ENCODE measurements at regions not wholly inside any gene's neighbourhood (a gene's known extent, or its start where the extent isn't known, plus 50 kb on each side); places are given as distances from the start of the nearest gene placed in this dataset.

DNA sequence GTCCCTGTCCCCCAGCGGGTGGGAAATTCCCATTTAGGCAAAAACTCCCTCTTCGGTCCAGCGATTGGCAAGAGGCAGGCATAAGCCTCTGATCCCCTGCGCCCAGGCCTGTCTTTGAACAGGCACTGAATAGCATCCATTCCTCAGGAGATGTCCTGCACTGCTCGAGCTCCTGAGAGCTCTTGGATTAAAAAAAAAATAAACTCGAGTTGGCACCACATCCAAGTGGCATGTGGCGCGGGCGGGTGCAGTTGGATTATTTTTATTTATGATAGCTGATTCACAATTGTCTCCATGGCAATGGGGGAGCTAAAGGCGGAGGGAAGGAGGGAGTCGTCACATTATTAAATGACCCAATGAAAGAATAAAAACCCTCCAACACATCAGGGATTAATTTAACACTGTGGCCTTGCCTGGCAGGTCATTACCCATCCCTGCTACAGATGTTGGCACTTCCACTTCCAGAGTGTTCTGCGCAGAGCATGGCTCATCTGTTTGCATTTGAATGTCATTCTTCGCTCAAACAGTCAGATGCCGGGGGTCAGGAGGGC is 207.2 kb downstream of the AACS start:
- no peak overlapping the region for H3K4me3 ChIP-seq

DNA sequence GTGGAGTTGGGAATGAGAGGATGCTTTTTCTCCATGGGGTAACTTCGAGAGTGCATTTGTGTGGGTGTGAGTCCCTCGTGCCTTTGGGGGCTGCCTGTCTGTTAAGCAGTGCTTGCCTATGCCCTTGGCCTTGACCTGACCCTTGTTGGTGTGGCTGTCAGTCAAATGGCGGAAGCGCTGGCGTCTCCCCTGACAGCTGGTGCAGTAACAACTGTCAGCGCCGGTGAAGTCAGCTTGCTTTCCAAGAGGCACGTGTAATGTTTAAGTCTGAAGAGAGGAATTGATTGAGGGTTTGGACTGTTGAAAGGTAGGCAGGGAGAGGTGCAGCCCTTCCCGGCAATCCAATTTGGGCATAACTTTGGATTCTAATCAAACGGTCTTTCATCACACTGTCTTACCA is 211.3 kb downstream of the AACS start:
- 54% methylated on average over 7 of the region's 10 CpGs for WGBS

More for the DNA sequence above, 207.2 kb downstream of the AACS start:
- intact Hi-C loops (cut with DNase I) = no loop called here
- DNase-seq (ENCODE audit: extremely low spot score) = no peak
- H3K36me3 ChIP-seq = no peaks in the 10 kb centered on the region
- no peaks in the 10 kb centered on the region for H3K9me3 ChIP-seq
- H3K27ac ChIP-seq (replicated peaks in 1 of 4) = no peak overlapping the region
- TF ChIP-seq, protein P1, sequence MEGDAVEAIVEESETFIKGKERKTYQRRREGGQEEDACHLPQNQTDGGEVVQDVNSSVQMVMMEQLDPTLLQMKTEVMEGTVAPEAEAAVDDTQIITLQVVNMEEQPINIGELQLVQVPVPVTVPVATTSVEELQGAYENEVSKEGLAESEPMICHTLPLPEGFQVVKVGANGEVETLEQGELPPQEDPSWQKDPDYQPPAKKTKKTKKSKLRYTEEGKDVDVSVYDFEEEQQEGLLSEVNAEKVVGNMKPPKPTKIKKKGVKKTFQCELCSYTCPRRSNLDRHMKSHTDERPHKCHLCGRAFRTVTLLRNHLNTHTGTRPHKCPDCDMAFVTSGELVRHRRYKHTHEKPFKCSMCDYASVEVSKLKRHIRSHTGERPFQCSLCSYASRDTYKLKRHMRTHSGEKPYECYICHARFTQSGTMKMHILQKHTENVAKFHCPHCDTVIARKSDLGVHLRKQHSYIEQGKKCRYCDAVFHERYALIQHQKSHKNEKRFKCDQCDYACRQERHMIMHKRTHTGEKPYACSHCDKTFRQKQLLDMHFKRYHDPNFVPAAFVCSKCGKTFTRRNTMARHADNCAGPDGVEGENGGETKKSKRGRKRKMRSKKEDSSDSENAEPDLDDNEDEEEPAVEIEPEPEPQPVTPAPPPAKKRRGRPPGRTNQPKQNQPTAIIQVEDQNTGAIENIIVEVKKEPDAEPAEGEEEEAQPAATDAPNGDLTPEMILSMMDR (IDR thresholded peaks at IDR 0.05) = no peak
- no peak for TF ChIP-seq POLR2AphosphoS5 (IDR thresholded peaks at IDR 0.05)
- no peak for TF ChIP-seq POLR2A (IDR thresholded peaks at IDR 0.05; ENCODE audit: low read depth)
- TF ChIP-seq EP300 (IDR thresholded peaks at IDR 0.05) = no peak
- peaks cover 0 to 20% (median 0%) of the 10 kb centered on the region in 4 donors for H3K27me3 ChIP-seq
- WGBS = 84% methylated on average over 14 of the region's 14 CpGs
- H3K4me1 ChIP-seq = no peaks in the 10 kb centered on the region

DNA sequence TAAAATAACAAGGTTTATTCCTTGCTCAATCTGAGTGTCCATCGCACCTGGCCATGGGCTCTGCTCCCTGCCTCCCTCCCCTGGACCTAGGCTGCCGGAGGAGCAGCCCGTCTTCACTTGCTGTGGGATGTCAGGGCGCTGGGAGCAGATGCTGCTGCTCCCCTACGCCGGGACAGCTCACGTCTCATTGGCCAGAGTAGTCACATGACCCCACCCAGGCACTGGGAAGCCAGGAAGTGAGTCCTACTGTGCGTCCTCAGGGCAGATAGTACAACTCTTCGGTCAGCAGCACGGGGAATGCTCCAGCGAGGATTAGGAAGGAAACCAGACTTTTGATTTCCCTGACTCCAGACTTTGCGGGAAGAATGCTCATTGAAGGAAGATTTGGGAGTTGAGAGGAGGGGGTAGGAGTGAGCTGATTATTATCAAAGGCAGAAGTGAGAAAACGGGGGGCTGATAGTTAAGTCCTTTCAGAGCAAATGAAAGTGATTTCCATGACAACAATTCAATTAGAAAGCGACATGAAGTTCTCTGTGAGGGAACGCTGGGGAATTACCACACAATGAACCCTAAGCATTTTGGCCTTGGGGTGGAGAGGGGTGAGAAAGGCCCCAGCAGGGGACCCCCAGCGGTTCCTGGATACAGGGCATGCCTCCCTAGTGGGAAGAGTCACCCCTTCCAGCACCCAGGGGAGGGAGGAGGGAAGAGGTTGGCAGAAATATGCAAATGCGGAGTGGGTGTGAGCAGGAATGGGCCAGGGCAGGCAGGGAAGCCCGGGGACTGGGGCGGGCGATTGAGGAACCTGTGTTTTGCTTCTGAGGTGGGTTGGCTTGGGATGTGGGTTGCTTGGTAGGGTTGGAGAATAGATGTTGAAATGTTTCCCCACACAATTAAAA is 215.5 kb downstream of the AACS start:
- Histone ChIP-seq H3K27me3 (peaks cover 0 to 47% (median 0%) of the 10 kb centered on the region in 4 donors), H3K27ac (replicated peaks in 1 of 4) (no peak overlapping the region), H3K9me3 (no peaks in the 10 kb centered on the region), H3K4me1 (no peaks in the 10 kb centered on the region), H3K36me3 (no peaks in the 10 kb centered on the region), H3K4me3 (no peak overlapping the region)
- WGBS = 27% methylated on average over 19 of the region's 20 CpGs
- intact Hi-C loops (cut with DNase I) = no loop called here
- no peak for DNase-seq (ENCODE audit: extremely low spot score)
- TF ChIP-seq, protein P1 (IDR thresholded peaks at IDR 0.05) = no peak
- no peak for TF ChIP-seq POLR2A (IDR thresholded peaks at IDR 0.05; ENCODE audit: low read depth)
- no peak for TF ChIP-seq EP300 (IDR thresholded peaks at IDR 0.05)
- no peak for TF ChIP-seq POLR2AphosphoS5 (IDR thresholded peaks at IDR 0.05)

More for the DNA sequence above, 211.3 kb downstream of the AACS start:
- no peak for DNase-seq (ENCODE audit: extremely low spot score)
- no peaks in the 10 kb centered on the region for H3K4me1 ChIP-seq
- H3K36me3 ChIP-seq = no peaks in the 10 kb centered on the region
- no peak overlapping the region for H3K4me3 ChIP-seq
- H3K27ac ChIP-seq (replicated peaks in 1 of 4) = no peak overlapping the region
- H3K9me3 ChIP-seq = no peaks in the 10 kb centered on the region
- TF ChIP-seq, protein P1 (IDR thresholded peaks at IDR 0.05) = no peak
- TF ChIP-seq POLR2A (IDR thresholded peaks at IDR 0.05; ENCODE audit: low read depth) (no peak), POLR2AphosphoS5 (IDR thresholded peaks at IDR 0.05) (no peak), EP300 (IDR thresholded peaks at IDR 0.05) (no peak)
- intact Hi-C loops (cut with DNase I) = no loop called here
- peaks cover 0 to 39% (median 0%) of the 10 kb centered on the region in 4 donors for H3K27me3 ChIP-seq

DNA sequence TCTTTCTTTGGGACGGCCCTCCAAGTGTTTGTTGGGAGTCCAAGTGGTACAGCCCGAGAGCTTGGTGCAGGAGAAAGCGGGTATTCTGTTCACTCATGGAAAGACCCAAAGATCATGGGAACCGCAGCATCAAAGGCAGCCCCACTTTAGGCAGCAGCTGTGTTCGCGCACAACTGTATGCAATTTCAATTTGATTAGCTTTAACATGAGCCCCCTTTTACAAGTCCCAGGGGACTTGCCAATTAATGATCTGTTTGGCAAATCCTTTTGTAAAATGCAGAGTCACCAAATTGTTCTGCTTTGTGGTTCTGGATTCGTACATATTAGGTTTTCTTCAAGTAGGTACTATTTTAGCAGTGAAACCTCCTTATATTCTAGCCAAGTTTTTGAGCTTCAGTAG is 217.7 kb downstream of the AACS start:
- intact Hi-C loops (cut with DNase I) = no loop called here

More for the DNA sequence above, 217.7 kb downstream of the AACS start:
- WGBS = 90% methylated on average over 7 of the region's 7 CpGs
- DNase-seq (ENCODE audit: extremely low spot score) = no peak
- no peaks in the 10 kb centered on the region for H3K4me1 ChIP-seq
- H3K36me3 ChIP-seq = no peaks in the 10 kb centered on the region
- H3K9me3 ChIP-seq = no peaks in the 10 kb centered on the region
- H3K27me3 ChIP-seq = peaks cover 0 to 39% (median 0%) of the 10 kb centered on the region in 4 donors
- H3K4me3 ChIP-seq = no peak overlapping the region
- H3K27ac ChIP-seq (replicated peaks in 1 of 4) = no peak overlapping the region
- no peak for TF ChIP-seq EP300 (IDR thresholded peaks at IDR 0.05)
- TF ChIP-seq POLR2AphosphoS5 (IDR thresholded peaks at IDR 0.05) = no peak
- TF ChIP-seq, protein P1 (IDR thresholded peaks at IDR 0.05) = no peak
- TF ChIP-seq POLR2A (IDR thresholded peaks at IDR 0.05; ENCODE audit: low read depth) = no peak
